MM.1S (cell line): ENCODE measurements at regions not wholly inside any gene's neighbourhood (a gene's known extent, or its start where the extent isn't known, plus 50 kb on each side); places are given as distances from the start of the nearest gene placed in this dataset.
A peak's percentile ranks its signal among the peaks of the same experiment; 100 is the strongest.

Source experiments
- DNase-seq: peaks from one replicate; pipeline ENCODE4 v3.0.0-alpha.2; 2015
- H2AFZ ChIP-seq: fragments of 300-600 bp; sonication (generic); 2 replicates; pipeline ENCODE4 v1.6.0; 2016; ENCODE audit warnings: antibody characterized with exemption, low read length
- H3F3A ChIP-seq: fragments of 300-600 bp; sonication (generic); 2 replicates; pipeline ENCODE4 v1.6.1; 2016; ENCODE audit warnings: mild to moderate bottlenecking, antibody characterized with exemption, low read length, moderate library complexity, mixed read lengths; ENCODE audit not compliant: insufficient read depth
- H3K27ac ChIP-seq: fragments of 300-600 bp; sonication (generic); 2 replicates; pipeline ENCODE4 v1.5.1; 2016; ENCODE audit warnings: mild to moderate bottlenecking, low read length
- H3K27me3 ChIP-seq: fragments of 300-600 bp; sonication (generic); replicated peaks from 2 replicates; pipeline ENCODE4 v1.6.0; 2016; ENCODE audit warnings: low read length; ENCODE audit not compliant: insufficient read depth
- H3K36me3 ChIP-seq: fragments of 300-600 bp; sonication (generic); replicated peaks from 2 replicates; pipeline ENCODE4 v1.6.1; 2016; ENCODE audit warnings: mild to moderate bottlenecking, low read length, mixed read lengths; ENCODE audit not compliant: insufficient read depth
- H3K4me1 ChIP-seq: fragments of 300-600 bp; sonication (generic); 2 replicates; pipeline ENCODE4 v1.6.1; 2016; ENCODE audit warnings: low read length, mixed read lengths
- H3K4me2 ChIP-seq: fragments of 300-600 bp; sonication (generic); 2 replicates; pipeline ENCODE4 v1.6.0; 2016; ENCODE audit warnings: low read depth, low read length
- H3K4me3 ChIP-seq: fragments of 300-600 bp; sonication (generic); 2 replicates; pipeline ENCODE4 v1.5.1; 2016; ENCODE audit warnings: low read length, mixed read lengths
- H3K79me2 ChIP-seq: fragments of 300-600 bp; sonication (generic); 2 replicates; pipeline ENCODE4 v1.6.1; 2016; ENCODE audit warnings: mixed run types, low read length, mixed read lengths
- H3K9ac ChIP-seq: fragments of 300-600 bp; sonication (generic); 2 replicates; pipeline ENCODE4 v1.6.1; 2016; ENCODE audit warnings: low read length, mixed read lengths
- H3K9me2 ChIP-seq: fragments of 300-600 bp; sonication (generic); replicated peaks from 2 replicates; pipeline ENCODE4 v1.6.1; 2016; ENCODE audit warnings: mild to moderate bottlenecking, low read length, mixed read lengths; ENCODE audit not compliant: insufficient read depth
- H3K9me3 ChIP-seq: fragments of 300-600 bp; sonication (generic); replicated peaks from 2 replicates; pipeline ENCODE4 v1.6.1; 2016; ENCODE audit warnings: mild to moderate bottlenecking, low read length, mixed read lengths; ENCODE audit not compliant: insufficient read depth
- H4K20me1 ChIP-seq: fragments of 300-600 bp; sonication (generic); 2 replicates; pipeline ENCODE4 v1.6.1; 2016; ENCODE audit warnings: mild to moderate bottlenecking, low read length, moderate library complexity, mixed read lengths; ENCODE audit not compliant: insufficient read depth
- CTCF ChIP-seq: fragments of 300-600 bp; sonication (generic); IDR thresholded peaks from 2 replicates; pipeline ENCODE4 v1.5.1; 2016; ENCODE audit warnings: antibody characterized with exemption, low read length, mixed read lengths
- EZH2 ChIP-seq: fragments of 300-600 bp; sonication (generic); optimal IDR thresholded peaks from 2 replicates; pipeline ENCODE3; 2017; ENCODE audit warnings: low read depth, mild to moderate bottlenecking, antibody characterized with exemption, low read length, mixed read lengths
- EZH2phosphoT487 ChIP-seq: fragments of 300-600 bp; sonication (generic); IDR thresholded peaks from 2 replicates; pipeline ENCODE4 v1.6.1; 2018; ENCODE audit warnings: antibody characterized with exemption, low read length

- H3K36me3 ChIP-seq: no peaks in the 10 kb centered on the region
- H3K27me3 ChIP-seq: no peaks in the 10 kb centered on the region
Measured at GRCh38 chr5:165425594-165425993, 1920.2 kb downstream of the MAT2B start.

GRCh38 chr5:165448753-165449152 is 1943.3 kb downstream of the MAT2B start:
- Histone ChIP-seq H3K79me2 (no peaks in the 10 kb centered on the region), H3K36me3 (no peaks in the 10 kb centered on the region), H3K4me1 (no peaks in the 10 kb centered on the region), H3K4me3 (no peak overlapping the region), H3K27me3 (no peaks in the 10 kb centered on the region), H3K9me2 (no peaks in the 10 kb centered on the region), H3K9ac (no peak overlapping the region), H3K27ac (no peak overlapping the region), H4K20me1 (no peaks in the 10 kb centered on the region), H3K4me2 (no peak overlapping the region), H3F3A (no peaks in the 10 kb centered on the region), H2AFZ (no peak overlapping the region), H3K9me3 (no peaks in the 10 kb centered on the region)
- no peak for DNase-seq
- no peak for TF ChIP-seq EZH2phosphoT487
- no peak for TF ChIP-seq CTCF
- no peak for TF ChIP-seq EZH2

More at GRCh38 chr5:165425594-165425993, 1920.2 kb downstream of the MAT2B start:
- no peak overlapping the region for H3K4me2 ChIP-seq
- H2AFZ ChIP-seq: no peak overlapping the region
- no peak overlapping the region for H3K4me3 ChIP-seq
- H3F3A ChIP-seq: no peaks in the 10 kb centered on the region
- no peaks in the 10 kb centered on the region for H3K9me3 ChIP-seq
- no peak overlapping the region for H3K9ac ChIP-seq
- H4K20me1 ChIP-seq: no peaks in the 10 kb centered on the region
- DNase-seq: no peak
- no peak overlapping the region for H3K27ac ChIP-seq
- no peaks in the 10 kb centered on the region for H3K4me1 ChIP-seq
- no peaks in the 10 kb centered on the region for H3K9me2 ChIP-seq
- no peaks in the 10 kb centered on the region for H3K79me2 ChIP-seq
- no peak for TF ChIP-seq EZH2
- TF ChIP-seq CTCF: no peak
- TF ChIP-seq EZH2phosphoT487: no peak

DNA sequence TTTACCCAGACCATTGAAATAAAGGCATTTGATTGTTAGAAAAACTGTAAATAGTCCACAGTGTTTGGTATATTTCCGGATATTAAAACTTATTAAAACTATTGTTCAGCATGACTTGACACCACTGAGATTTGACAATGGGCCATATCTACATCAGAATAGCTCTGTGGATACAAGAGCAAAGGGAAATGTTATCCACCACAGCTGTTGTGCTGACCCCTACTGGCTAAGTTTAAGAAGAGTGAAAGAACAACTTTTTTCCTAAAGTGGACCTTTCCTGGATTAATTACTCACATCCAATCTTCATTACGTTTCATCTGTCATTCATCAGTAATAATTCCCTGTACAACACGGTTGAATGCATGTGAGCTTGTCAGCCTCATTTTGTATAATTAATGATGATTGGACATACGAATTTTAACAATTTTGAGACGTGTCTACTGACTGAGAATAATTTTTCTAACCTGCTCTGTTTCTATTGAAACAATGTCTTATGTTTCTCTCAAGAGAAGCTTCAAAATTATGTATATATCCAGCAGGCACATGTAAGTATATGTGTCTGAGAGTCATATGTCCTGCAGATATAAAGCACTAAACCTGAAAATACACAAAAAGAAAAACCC is 1952.6 kb downstream of the MAT2B start:
- DNase-seq: peak; percentile 52
- no peaks in the 10 kb centered on the region for H3F3A ChIP-seq

More for the DNA sequence above, 1952.6 kb downstream of the MAT2B start:
- no peak overlapping the region for H3K9ac ChIP-seq
- no peaks in the 10 kb centered on the region for H4K20me1 ChIP-seq
- H3K27ac ChIP-seq: no peak overlapping the region
- H2AFZ ChIP-seq: no peak overlapping the region
- no peak overlapping the region for H3K4me2 ChIP-seq
- H3K4me3 ChIP-seq: no peak overlapping the region
- H3K79me2 ChIP-seq: no peaks in the 10 kb centered on the region
- no peaks in the 10 kb centered on the region for H3K27me3 ChIP-seq
- TF ChIP-seq EZH2 (no peak), CTCF (peak; percentile 72)
- H3K4me1 ChIP-seq: no peaks in the 10 kb centered on the region
- H3K9me2 ChIP-seq: no peaks in the 10 kb centered on the region
- H3K36me3 ChIP-seq: no peaks in the 10 kb centered on the region
- no peaks in the 10 kb centered on the region for H3K9me3 ChIP-seq
